ENCODE measurements at regions not wholly inside any gene's neighbourhood (a gene's known extent, or its start where the extent isn't known, plus 50 kb on each side); places are given as distances from the start of the nearest gene placed in this dataset.

DNA sequence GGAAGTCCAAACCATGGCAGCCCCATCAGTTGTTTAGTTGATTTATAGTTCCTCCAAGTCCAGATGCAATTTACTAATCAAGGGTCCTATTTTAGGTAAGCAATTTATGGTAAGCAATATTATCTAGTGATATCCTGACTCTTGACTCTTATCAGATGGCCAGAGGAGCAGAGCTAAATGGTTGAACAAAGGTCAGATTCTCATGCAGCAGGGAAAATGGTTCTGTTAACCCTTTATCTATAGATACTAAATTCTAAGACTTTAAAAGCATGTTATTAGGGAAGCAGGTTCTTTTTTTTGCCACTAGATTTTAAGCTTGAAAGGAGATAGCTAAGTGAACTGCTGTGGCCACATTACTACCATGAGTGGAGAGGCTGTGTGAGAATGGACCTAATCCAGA, 427.1 kb upstream of the FBXO33 start:
- TF ChIP-seq, protein P1, sequence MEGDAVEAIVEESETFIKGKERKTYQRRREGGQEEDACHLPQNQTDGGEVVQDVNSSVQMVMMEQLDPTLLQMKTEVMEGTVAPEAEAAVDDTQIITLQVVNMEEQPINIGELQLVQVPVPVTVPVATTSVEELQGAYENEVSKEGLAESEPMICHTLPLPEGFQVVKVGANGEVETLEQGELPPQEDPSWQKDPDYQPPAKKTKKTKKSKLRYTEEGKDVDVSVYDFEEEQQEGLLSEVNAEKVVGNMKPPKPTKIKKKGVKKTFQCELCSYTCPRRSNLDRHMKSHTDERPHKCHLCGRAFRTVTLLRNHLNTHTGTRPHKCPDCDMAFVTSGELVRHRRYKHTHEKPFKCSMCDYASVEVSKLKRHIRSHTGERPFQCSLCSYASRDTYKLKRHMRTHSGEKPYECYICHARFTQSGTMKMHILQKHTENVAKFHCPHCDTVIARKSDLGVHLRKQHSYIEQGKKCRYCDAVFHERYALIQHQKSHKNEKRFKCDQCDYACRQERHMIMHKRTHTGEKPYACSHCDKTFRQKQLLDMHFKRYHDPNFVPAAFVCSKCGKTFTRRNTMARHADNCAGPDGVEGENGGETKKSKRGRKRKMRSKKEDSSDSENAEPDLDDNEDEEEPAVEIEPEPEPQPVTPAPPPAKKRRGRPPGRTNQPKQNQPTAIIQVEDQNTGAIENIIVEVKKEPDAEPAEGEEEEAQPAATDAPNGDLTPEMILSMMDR (conservative IDR thresholded peaks at IDR 0.05; ENCODE audit: low read depth in 2 of 2), result no peak
- TF ChIP-seq, protein P2, sequence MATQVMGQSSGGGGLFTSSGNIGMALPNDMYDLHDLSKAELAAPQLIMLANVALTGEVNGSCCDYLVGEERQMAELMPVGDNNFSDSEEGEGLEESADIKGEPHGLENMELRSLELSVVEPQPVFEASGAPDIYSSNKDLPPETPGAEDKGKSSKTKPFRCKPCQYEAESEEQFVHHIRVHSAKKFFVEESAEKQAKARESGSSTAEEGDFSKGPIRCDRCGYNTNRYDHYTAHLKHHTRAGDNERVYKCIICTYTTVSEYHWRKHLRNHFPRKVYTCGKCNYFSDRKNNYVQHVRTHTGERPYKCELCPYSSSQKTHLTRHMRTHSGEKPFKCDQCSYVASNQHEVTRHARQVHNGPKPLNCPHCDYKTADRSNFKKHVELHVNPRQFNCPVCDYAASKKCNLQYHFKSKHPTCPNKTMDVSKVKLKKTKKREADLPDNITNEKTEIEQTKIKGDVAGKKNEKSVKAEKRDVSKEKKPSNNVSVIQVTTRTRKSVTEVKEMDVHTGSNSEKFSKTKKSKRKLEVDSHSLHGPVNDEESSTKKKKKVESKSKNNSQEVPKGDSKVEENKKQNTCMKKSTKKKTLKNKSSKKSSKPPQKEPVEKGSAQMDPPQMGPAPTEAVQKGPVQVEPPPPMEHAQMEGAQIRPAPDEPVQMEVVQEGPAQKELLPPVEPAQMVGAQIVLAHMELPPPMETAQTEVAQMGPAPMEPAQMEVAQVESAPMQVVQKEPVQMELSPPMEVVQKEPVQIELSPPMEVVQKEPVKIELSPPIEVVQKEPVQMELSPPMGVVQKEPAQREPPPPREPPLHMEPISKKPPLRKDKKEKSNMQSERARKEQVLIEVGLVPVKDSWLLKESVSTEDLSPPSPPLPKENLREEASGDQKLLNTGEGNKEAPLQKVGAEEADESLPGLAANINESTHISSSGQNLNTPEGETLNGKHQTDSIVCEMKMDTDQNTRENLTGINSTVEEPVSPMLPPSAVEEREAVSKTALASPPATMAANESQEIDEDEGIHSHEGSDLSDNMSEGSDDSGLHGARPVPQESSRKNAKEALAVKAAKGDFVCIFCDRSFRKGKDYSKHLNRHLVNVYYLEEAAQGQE (IDR thresholded peaks at IDR 0.05; ENCODE audit: unreplicated experiment), result no peak
- TF ChIP-seq, protein P3, sequence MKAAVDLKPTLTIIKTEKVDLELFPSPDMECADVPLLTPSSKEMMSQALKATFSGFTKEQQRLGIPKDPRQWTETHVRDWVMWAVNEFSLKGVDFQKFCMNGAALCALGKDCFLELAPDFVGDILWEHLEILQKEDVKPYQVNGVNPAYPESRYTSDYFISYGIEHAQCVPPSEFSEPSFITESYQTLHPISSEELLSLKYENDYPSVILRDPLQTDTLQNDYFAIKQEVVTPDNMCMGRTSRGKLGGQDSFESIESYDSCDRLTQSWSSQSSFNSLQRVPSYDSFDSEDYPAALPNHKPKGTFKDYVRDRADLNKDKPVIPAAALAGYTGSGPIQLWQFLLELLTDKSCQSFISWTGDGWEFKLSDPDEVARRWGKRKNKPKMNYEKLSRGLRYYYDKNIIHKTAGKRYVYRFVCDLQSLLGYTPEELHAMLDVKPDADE (IDR thresholded peaks at IDR 0.05), result no peak

All from GM23338 (cell line).